HCT116 (cell line): ENCODE measurements at regions not wholly inside any gene's neighbourhood (a gene's known extent, or its start where the extent isn't known, plus 50 kb on each side); places are given as distances from the start of the nearest gene placed in this dataset.

Experiments used
- ATAC-seq: fragments of 200-7000 bp; cut with Tn5 transposase; 2 replicates; pipeline ENCODE4 v1.9.1; 2020; ENCODE audit warnings: mild to moderate bottlenecking, moderate library complexity
- BruUV-seq: library from RNA; stranded (reverse); fragments of 400-500 nt; replicated peaks from 2 replicates; lab custom pipeline; 2021; lab: Mats Ljungman, UMichigan
- CTCF ChIA-PET: fragments of 300-600 bp; sonication (Branson Sonifier 250); formaldehyde crosslinking; loops from one replicate; lab custom pipeline; 2021; ENCODE audit warnings: antibody characterized with exemption; lab: Charles Lee
- POLR2A ChIA-PET: fragments of 300-600, 350-600 bp; sonication (Branson Sonifier 250); formaldehyde crosslinking; loops from one replicate; lab custom pipeline; 2021; ENCODE audit warnings: antibody characterized with exemption; lab: Charles Lee
- RAD21 ChIA-PET, 2 experiments: fragments of 300-600 bp; sonication (Branson Sonifier 250); formaldehyde crosslinking; loops; one replicate each; lab custom pipeline; 2023; ENCODE audit warnings: low total read pairs in 2 of 2; ENCODE audit not compliant: uncharacterized antibody in 2 of 2, unreplicated experiment in 2 of 2, low non-redundant PET in 1 of 2; lab: Charles Lee
- DNase-seq: peaks from one replicate; pipeline ENCODE4 v3.0.0-alpha.2; 2010; ENCODE audit warnings: low read depth, low spot score
- H2AFZ ChIP-seq: fragments of 200-600 bp; shearing (Covaris generic), sonication (generic); 2 replicates; pipeline ENCODE4 v1.6.1; 2017; ENCODE audit warnings: low read depth, mixed run types, mixed read lengths, antibody characterized with exemption, low read length; ENCODE audit not compliant: poor library complexity, severe bottlenecking
- H3K27ac ChIP-seq: 2 replicates; pipeline ENCODE4 v1.5.1; 2012; ENCODE audit warnings: low read depth, low read length
- H3K27me3 ChIP-seq: fragments of 200-600 bp; sonication (generic); 2 replicates; pipeline ENCODE4 v1.6.1; 2016; ENCODE audit warnings: mixed run types, low read length, mixed read lengths; ENCODE audit not compliant: insufficient read depth
- H3K36me3 ChIP-seq, 2 experiments: fragments of 200-500 bp in 1 of 2; fragments of 200-600 bp in 1 of 2; sonication (Bioruptor generic) in 1 of 2; sonication (generic) in 1 of 2; 2 replicates each; pipeline versions ENCODE4 v1.5.1 to v1.6.1; 2014 to 2016; ENCODE audit warnings: low read length in 2 of 2, inconsistent platforms in 1 of 2, mixed read lengths in 1 of 2, mixed run types in 1 of 2; ENCODE audit not compliant: insufficient read depth in 2 of 2, control insufficient read depth in 1 of 2
- H3K4me1 ChIP-seq, 2 experiments: fragments of 200-600 bp in 1 of 2; sonication (generic) in 1 of 2; 2 replicates each; pipeline versions ENCODE4 v1.5.1 to v1.6.1; 2012 to 2017; ENCODE audit warnings: low read length in 2 of 2, inconsistent platforms in 1 of 2, mild to moderate bottlenecking in 1 of 2, mixed read lengths in 1 of 2, mixed run types in 1 of 2, moderate library complexity in 1 of 2; ENCODE audit not compliant: insufficient read depth in 2 of 2, control insufficient read depth in 1 of 2
- H3K4me2 ChIP-seq: fragments of 200-600 bp; sonication (generic); 2 replicates; pipeline ENCODE4 v1.6.1; 2017; ENCODE audit warnings: mixed run types, low read length, mixed read lengths
- H3K4me3 ChIP-seq, 2 experiments: fragments of 200-600 bp in 1 of 2; sonication (generic) in 1 of 2; replicated peaks in 1 of 2; 2 replicates each; pipeline ENCODE4 v1.5.1; 2011 to 2016; ENCODE audit warnings: low read length in 2 of 2, control low read depth in 1 of 2, low read depth in 1 of 2, mild to moderate bottlenecking in 1 of 2, mixed read lengths in 1 of 2, mixed run types in 1 of 2
- H3K79me2 ChIP-seq: fragments of 200-600 bp; sonication (generic); 2 replicates; pipeline ENCODE4 v1.6.1; 2017; ENCODE audit warnings: mild to moderate bottlenecking, mixed run types, low read length, moderate library complexity, mixed read lengths; ENCODE audit not compliant: insufficient read depth
- H3K9ac ChIP-seq: fragments of 200-600 bp; sonication (generic); 2 replicates; pipeline ENCODE4 v1.6.1; 2016; ENCODE audit warnings: low read length, mixed read lengths
- H3K9me2 ChIP-seq: fragments of 200-600 bp; sonication (generic), shearing (Covaris generic); 2 replicates; pipeline ENCODE4 v1.6.1; 2017; ENCODE audit warnings: mixed run types, mild to moderate bottlenecking, moderate library complexity; ENCODE audit not compliant: insufficient read depth
- H3K9me3 ChIP-seq, 2 experiments: fragments of 200-500 bp in 1 of 2; fragments of 200-600 bp in 1 of 2; sonication (Bioruptor generic) in 1 of 2; sonication (generic) in 1 of 2; 2 replicates each; pipeline ENCODE4 v1.6.1; 2014 to 2017; ENCODE audit warnings: low read length in 2 of 2, mixed read lengths in 2 of 2, inconsistent platforms in 1 of 2, low read depth in 1 of 2, mild to moderate bottlenecking in 1 of 2, mixed run types in 1 of 2, moderate library complexity in 1 of 2; ENCODE audit not compliant: control insufficient read depth in 1 of 2, insufficient read depth in 1 of 2
- H4K20me1 ChIP-seq: fragments of 200-600 bp; sonication (generic), shearing (Covaris generic); 2 replicates; pipeline ENCODE4 v1.6.1; 2017; ENCODE audit warnings: mixed run types, mild to moderate bottlenecking, moderate library complexity; ENCODE audit not compliant: insufficient read depth
- ATF3 ChIP-seq: IDR thresholded peaks from 2 replicates; pipeline ENCODE4 v1.6.1; 2012
- CBX3 ChIP-seq: IDR thresholded peaks from 2 replicates; pipeline ENCODE4 v1.6.1; 2012; ENCODE audit warnings: low read depth
- CEBPB ChIP-seq: IDR thresholded peaks from 2 replicates; pipeline ENCODE4 v1.6.1; 2012; ENCODE audit warnings: low read depth
- EGR1 ChIP-seq: IDR thresholded peaks from 2 replicates; pipeline ENCODE4 v1.6.1; 2012; ENCODE audit warnings: low read depth
- ELF1 ChIP-seq: IDR thresholded peaks from 2 replicates; pipeline ENCODE4 v1.6.1; 2012; ENCODE audit warnings: low read depth, borderline replicate concordance
- FOSL1 ChIP-seq: IDR thresholded peaks from 2 replicates; pipeline ENCODE4 v1.6.1; 2012; ENCODE audit warnings: low read depth
- JUND ChIP-seq: IDR thresholded peaks from 2 replicates; pipeline ENCODE4 v1.6.1; 2012
- MAX ChIP-seq: IDR thresholded peaks from 2 replicates; pipeline ENCODE4 v1.6.1; 2012
- POLR2A ChIP-seq: IDR thresholded peaks from 2 replicates; pipeline ENCODE4 v1.7.0; 2011; ENCODE audit warnings: borderline replicate concordance; ENCODE audit not compliant: insufficient read depth, insufficient read length; ENCODE audit errors: extremely low read depth
- RAD21 ChIP-seq: IDR thresholded peaks from 2 replicates; pipeline ENCODE4 v1.6.1; 2012; ENCODE audit warnings: low read depth, mild to moderate bottlenecking
- REST ChIP-seq: IDR thresholded peaks from 2 replicates; pipeline ENCODE4 v1.6.1; 2012; ENCODE audit warnings: low read depth
- SIN3A ChIP-seq: IDR thresholded peaks from 2 replicates; pipeline ENCODE4 v1.6.1; 2012; ENCODE audit warnings: low read depth
- SP1 ChIP-seq: IDR thresholded peaks from 2 replicates; pipeline ENCODE4 v1.6.1; 2012; ENCODE audit warnings: low read depth
- SRF ChIP-seq: IDR thresholded peaks from 2 replicates; pipeline ENCODE4 v1.6.1; 2012; ENCODE audit warnings: low read depth
- TCF7L2 ChIP-seq: IDR thresholded peaks from 2 replicates; pipeline ENCODE4 v1.7.0; 2011; ENCODE audit warnings: borderline replicate concordance, inconsistent platforms; ENCODE audit not compliant: insufficient read depth, insufficient read length; ENCODE audit errors: extremely low read depth
- YY1 ChIP-seq: IDR thresholded peaks from 2 replicates; pipeline ENCODE4 v1.6.1; 2011; ENCODE audit warnings: low read length, low read depth, moderate library complexity, mild to moderate bottlenecking; ENCODE audit not compliant: insufficient replicate concordance; ENCODE audit errors: extremely low read depth
- ZBTB33 ChIP-seq: IDR thresholded peaks from 2 replicates; pipeline ENCODE4 v1.6.1; 2011; ENCODE audit warnings: mild to moderate bottlenecking, low read length, moderate library complexity; ENCODE audit not compliant: insufficient replicate concordance; ENCODE audit errors: extremely low read depth
- intact Hi-C: fragments of 100-400 bp; cut with micrococcal nuclease; formaldehyde crosslinking; loops from 2 replicates; pipeline ENCODE4 v1.10.0; 2022

- peaks cover 2 to 11% of the 10 kb centered on the region in 2 experiments; a peak in 3 of 4 replicates for H3K9me3 ChIP-seq
- intact Hi-C loops, result no loop called here
- H4K20me1 ChIP-seq, result no peaks in the 10 kb centered on the region
- ChIA-PET RAD21 (no interaction called here), POLR2A (no interaction called here), CTCF (no interaction called here)
- H3K79me2 ChIP-seq, result no peaks in the 10 kb centered on the region
- no peak overlapping the region for H2AFZ ChIP-seq
- TF ChIP-seq SRF, result no peak
- TF ChIP-seq RAD21, result no peak
- TF ChIP-seq CBX3, result no peak
- no peak for TF ChIP-seq POLR2A
- no peak for TF ChIP-seq FOSL1
- TF ChIP-seq MAX, result no peak
- no peak for TF ChIP-seq EGR1
- TF ChIP-seq ELF1, result no peak
- no peak for TF ChIP-seq YY1
- TF ChIP-seq TCF7L2, result no peak
- TF ChIP-seq CEBPB, result no peak
- no peak for TF ChIP-seq JUND
- no peak for TF ChIP-seq SP1
- no peak for TF ChIP-seq ZBTB33
- TF ChIP-seq REST, result no peak
- TF ChIP-seq SIN3A, result no peak
- TF ChIP-seq ATF3, result no peak
- no peak for ATAC-seq
- no peak for DNase-seq
- H3K27ac ChIP-seq, result no peak overlapping the region
- H3K4me1 ChIP-seq, result no peaks in the 10 kb centered on the region
- H3K36me3 ChIP-seq, result no peaks in the 10 kb centered on the region
- no peaks in the 10 kb centered on the region for H3K27me3 ChIP-seq
- no TSS peak for BruUV-seq
- H3K9me2 ChIP-seq, result no peaks in the 10 kb centered on the region
- H3K4me3 ChIP-seq, result no peak overlapping the region
- no peak overlapping the region for H3K9ac ChIP-seq
- no peak overlapping the region for H3K4me2 ChIP-seq
These were observed 1647.4 kb upstream of the PRR20A start for GRCh38 chr13:55493297-55493696.
